ENCODE measurements at regions not wholly inside any gene's neighbourhood (a gene's known extent, or its start where the extent isn't known, plus 50 kb on each side); places are given as distances from the start of the nearest gene placed in this dataset.

- no peak for DNase-seq (ENCODE audit: low spot score)
These were observed 482.1 kb upstream of the HS3ST1 start for GRCh38 chr4:11910812-11911211.

DNA sequence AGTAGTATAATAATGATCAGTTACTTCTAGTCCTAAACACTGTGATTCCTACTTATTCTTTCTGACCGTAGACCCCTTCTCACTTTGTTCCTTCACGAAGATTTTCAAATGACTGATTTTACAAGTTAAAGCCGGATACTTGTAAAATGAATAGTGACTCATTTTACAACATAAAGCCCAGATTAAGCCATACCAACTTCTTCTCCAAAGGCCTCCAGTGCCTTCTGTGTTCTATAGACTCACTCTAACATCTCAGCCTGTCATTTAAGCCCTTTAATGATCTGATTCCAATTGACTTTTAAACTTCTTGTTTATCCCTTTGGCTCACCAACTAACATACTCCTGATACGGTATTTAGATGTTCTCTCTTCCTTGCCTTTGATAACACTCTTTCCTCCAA, 480.0 kb upstream of the HS3ST1 start:
- no peak for DNase-seq (ENCODE audit: low spot score)

DNA sequence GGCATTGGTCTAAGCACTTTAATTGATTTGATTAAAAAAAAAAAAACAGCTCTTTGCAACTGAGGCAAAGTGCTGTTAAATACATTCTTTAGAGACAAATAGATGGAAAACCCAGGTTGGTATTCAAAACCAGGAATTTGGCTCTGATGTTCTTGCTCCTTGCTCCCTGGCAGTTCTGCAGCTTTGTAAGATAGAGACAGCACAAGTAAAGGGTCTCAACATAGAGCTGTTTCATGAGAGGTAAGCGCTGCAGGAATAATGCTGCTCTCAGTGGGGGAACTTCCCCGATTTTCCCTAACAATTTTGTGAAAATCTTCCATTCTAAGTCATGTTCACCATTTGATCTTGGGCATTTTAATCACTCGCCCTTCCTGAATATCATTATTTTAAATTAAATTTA, 479.5 kb upstream of the HS3ST1 start:
- no peak for DNase-seq (ENCODE audit: low spot score)

DNA sequence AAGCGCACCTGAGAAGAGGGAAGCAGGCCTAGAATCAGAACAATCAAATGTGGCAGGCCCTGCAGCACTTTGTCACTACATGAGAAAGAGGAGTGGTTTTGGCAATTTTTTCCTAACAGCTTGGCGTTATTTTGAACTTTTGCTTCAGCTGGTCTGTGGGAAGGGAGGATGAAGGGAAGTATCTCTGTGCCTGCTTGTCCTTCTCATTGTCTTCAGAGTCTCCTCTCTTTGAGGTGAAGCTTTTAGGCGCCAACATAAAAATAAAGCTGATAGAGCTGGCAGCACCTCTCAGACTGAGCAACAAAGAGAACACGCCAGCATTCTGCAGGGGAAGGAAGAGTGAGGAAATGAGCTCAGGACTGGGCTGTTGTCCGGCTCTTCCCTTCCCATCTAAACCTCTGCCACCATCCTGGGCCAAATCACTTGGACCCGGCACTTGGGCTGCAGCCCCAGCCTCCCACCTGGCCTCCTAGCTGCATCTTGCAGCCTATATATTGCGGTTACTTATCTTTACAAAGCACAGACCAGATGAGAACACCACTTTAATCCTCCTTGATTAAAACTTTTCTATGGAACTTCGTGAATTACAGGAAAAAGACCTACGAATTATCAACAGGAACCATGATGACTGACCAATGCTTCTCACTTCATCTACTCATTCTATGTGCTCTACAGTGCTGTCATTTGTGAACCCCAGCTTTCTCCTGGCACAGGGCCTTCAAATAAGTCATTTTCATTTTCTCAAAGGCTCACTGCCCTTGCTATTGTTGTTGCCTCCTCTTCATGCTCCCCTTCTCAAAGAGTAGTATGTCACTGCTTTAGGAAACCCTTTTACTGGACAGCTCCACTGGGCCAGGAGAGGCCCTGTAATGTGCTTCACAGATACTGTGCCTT, 476.4 kb upstream of the HS3ST1 start:
- no peak for DNase-seq (ENCODE audit: low spot score)

DNA sequence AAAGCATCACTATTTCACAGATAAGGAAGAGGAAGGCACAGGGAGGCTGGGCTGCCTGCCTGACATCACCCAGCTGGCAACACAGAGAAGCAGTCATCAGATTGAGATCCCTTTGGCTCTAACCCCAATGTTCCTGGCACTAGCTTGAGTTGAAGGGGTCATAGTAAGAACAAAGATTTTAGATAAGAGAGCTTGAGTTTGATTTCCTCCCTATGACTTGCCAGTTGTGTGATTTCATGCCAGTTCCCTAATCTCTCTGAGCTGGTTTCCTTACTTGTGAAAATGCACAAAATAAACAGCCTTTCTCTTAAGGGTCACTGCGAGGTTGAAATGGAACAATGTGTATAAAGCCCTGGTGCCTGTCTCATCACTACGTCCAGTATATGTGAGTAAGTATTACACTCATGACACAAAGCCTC, 475.4 kb upstream of the HS3ST1 start:
- DNase-seq (ENCODE audit: low spot score), result no peak

- no peak for DNase-seq (ENCODE audit: low spot score)
These were observed 472.4 kb upstream of the HS3ST1 start for GRCh38 chr4:11901089-11901488.

GRCh38 chr4:11900359-11900758, 471.7 kb upstream of the HS3ST1 start:
- DNase-seq (ENCODE audit: low spot score), result no peak

GRCh38 chr4:11898796-11899195, 470.1 kb upstream of the HS3ST1 start:
- DNase-seq (ENCODE audit: low spot score), result no peak

DNA sequence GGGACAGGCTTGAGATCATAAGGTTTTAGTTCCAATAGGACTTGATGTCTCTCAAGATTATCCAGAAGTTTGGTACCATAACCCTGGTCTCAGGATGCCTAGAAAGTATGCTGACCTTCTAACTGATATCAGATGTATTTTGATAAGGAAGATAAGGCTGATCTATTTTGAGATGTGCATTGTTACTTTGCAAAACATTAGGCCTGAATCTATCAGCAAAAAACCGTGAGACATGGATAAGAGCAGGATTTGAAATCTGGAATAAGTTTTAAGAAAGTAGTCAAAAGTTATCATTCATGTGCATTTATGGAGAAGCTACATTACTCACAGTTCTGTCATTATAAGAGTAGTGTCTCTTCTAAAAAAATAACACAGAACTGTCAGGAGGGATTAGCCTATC, 467.1 kb upstream of the HS3ST1 start:
- DNase-seq (ENCODE audit: low spot score), result no peak

DNA sequence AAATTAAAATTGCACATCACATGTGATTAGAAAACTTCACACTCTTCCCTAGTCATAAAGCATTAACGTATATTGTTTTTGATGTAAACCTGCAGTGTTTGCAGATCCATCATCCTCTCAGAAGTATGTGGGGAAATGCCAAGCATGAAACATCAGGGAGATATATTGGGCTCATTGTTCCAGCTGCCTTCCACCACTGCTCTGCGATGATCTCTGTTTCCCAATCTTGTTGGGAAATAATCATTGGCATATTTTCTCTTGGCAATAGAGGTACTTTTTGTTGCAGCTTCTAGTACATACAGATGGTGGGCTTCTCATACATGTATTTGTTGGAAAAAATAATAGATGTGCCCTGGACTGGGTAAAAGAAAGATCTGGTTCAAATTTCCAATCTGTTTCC, 466.3 kb upstream of the HS3ST1 start:
- DNase-seq (ENCODE audit: low spot score), result no peak

DNA sequence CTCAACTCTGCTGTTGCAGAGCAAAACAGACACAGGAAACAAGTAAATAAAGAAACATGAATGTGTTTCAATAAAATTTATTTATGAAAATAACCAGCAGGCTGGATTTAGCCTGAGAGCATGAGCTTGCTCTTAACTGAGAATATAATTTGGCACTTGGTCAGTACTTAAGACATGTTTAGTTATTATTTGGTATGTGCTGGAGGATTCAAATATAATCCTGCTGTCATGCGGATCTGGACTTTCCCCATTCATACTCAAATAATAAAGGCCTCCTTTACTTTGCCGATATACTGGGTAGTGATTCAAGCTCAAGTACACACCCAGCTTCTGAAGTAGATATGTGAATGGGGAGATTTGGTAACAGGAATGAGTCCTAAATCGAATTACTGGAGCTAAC, 465.5 kb upstream of the HS3ST1 start:
- DNase-seq (ENCODE audit: low spot score), result no peak

- DNase-seq (ENCODE audit: low spot score), result no peak
These were observed 460.4 kb upstream of the HS3ST1 start for GRCh38 chr4:11889099-11889498.

GRCh38 chr4:11881947-11882346, 453.3 kb upstream of the HS3ST1 start:
- DNase-seq (ENCODE audit: low spot score), result no peak

DNA sequence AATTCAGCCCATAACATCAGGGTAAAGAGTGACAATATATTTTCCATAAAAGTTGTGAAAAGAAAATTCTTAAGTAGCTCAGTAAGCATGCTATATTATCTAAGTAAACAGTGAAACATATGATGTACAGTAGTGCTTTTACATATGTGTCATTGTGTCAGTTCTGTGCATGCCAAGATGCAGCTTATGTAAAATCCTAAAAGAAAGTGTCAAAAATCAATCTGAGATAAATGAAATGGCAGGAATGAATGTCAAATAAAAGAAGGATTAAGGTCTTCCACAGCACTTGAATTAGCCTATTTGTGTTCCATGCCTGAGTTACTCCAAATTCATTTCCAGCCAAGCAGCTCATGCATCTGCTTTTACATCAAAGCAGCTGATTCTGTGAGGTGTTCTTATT, 452.7 kb upstream of the HS3ST1 start:
- DNase-seq (ENCODE audit: low spot score), result no peak

- no peak for DNase-seq (ENCODE audit: low spot score)
These were observed 449.5 kb upstream of the HS3ST1 start for GRCh38 chr4:11878241-11878640.

- DNase-seq (ENCODE audit: low spot score), result no peak
These were observed 447.4 kb upstream of the HS3ST1 start for GRCh38 chr4:11876104-11876503.

- DNase-seq (ENCODE audit: low spot score), result no peak
These were observed 440.6 kb upstream of the HS3ST1 start for GRCh38 chr4:11869191-11869870.

DNA sequence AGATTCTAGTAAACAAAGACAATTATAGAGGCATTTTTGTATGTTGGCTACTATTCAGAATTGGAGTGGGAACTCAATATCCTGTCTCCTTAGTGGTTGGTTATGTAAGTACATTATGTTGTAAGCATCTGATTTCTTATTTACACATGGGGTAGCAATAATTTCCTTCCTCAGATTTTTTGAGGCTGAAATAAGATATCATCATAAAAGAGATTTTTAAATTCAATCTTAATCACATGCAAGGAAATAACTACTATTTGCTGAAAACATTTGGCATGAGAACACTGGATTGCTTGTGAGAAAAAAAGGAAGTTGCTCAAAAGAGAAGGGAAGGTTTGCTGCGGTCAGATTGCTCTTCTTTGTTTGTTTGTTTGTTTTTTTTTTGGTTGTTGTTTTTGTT, 437.7 kb upstream of the HS3ST1 start:
- no peak for DNase-seq (ENCODE audit: low spot score)

DNA sequence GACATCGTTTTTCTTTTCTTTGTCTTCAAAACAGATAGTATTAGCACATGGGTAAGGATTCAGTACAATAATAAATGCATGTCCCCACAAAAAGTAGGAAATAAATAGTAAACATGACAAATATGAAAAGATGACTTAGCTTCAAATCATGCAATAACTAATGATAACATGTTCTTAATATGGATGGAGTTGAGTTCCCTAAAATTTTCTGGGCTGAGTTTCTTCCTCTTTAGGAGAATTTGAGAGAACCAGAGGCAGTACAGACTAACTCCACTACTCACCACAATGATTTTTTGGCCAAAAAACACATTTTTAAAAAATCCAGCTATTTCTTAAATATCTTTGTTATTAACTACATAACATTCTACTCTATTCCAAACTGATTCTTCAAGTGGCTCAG, 432.3 kb upstream of the HS3ST1 start:
- DNase-seq (ENCODE audit: low spot score), result no peak

- DNase-seq (ENCODE audit: low spot score), result no peak
These were observed 429.2 kb upstream of the HS3ST1 start for GRCh38 chr4:11857881-11858280.

- DNase-seq (ENCODE audit: low spot score), result no peak
These were observed 418.5 kb upstream of the HS3ST1 start for GRCh38 chr4:11847167-11847566.

DNA sequence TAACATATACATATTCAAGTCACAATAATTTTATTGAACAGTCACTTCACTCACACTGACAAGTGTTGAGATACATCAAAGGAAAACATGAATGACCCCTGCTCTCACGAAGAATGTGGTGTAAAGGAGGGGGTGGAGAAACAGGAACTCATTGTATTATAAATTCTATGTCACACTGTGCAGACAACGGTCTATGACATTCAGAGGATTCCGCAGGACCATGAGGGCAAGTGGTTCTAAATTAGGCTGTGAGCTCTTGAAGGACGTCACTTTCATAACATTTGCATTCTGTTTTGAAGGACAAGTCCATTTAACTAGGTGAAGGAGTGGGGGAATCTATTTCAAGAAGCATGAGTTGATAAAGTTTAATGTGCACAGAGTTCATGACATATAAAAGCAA, 415.2 kb upstream of the HS3ST1 start:
- no peak for DNase-seq (ENCODE audit: low spot score)

GRCh38 chr4:11843340-11843739, 414.6 kb upstream of the HS3ST1 start:
- no peak for DNase-seq (ENCODE audit: low spot score)

Data from hepatic stellate cell (primary cell).